Bronchial epithelial cell (primary cell): ENCODE measurements at regions not wholly inside any gene's neighbourhood (a gene's known extent, or its start where the extent isn't known, plus 50 kb on each side); places are given as distances from the start of the nearest gene placed in this dataset.

Source experiments
- DNase-seq: peaks from one replicate; pipeline ENCODE4 v3.0.0-alpha.2; 2010; ENCODE audit warnings: low read depth
- FAIRE-seq: peaks from 2 replicates; lab custom pipeline; 2011; peaks lifted over from hg19 to GRCh38; lab: Jason Lieb, UNC
- H3K27me3 ChIP-seq: 2 replicates; pipeline ENCODE4 v1.5.1; 2011; ENCODE audit warnings: low read length; ENCODE audit not compliant: control insufficient read depth, insufficient read depth
- H3K36me3 ChIP-seq: 2 replicates; pipeline ENCODE4 v1.5.1; 2011; ENCODE audit warnings: low read length; ENCODE audit not compliant: control insufficient read depth, insufficient read depth
- H3K4me3 ChIP-seq: 2 replicates; pipeline ENCODE4 v1.5.1; 2011; ENCODE audit warnings: mild to moderate bottlenecking, low read depth, low read length, control low read depth
- TF ChIP-seq, protein P1 (sequence below): IDR thresholded peaks from 2 replicates; pipeline ENCODE4 v1.5.1; 2011; ENCODE audit warnings: mild to moderate bottlenecking, moderate library complexity, low read length, control low read depth, inconsistent platforms; ENCODE audit not compliant: insufficient read depth, severe bottlenecking

- DNase-seq, result no peak
- Histone ChIP-seq H3K27me3 (no peaks in the 10 kb centered on the region), H3K36me3 (no peaks in the 10 kb centered on the region), H3K4me3 (no peak overlapping the region)
- TF ChIP-seq, protein P1, sequence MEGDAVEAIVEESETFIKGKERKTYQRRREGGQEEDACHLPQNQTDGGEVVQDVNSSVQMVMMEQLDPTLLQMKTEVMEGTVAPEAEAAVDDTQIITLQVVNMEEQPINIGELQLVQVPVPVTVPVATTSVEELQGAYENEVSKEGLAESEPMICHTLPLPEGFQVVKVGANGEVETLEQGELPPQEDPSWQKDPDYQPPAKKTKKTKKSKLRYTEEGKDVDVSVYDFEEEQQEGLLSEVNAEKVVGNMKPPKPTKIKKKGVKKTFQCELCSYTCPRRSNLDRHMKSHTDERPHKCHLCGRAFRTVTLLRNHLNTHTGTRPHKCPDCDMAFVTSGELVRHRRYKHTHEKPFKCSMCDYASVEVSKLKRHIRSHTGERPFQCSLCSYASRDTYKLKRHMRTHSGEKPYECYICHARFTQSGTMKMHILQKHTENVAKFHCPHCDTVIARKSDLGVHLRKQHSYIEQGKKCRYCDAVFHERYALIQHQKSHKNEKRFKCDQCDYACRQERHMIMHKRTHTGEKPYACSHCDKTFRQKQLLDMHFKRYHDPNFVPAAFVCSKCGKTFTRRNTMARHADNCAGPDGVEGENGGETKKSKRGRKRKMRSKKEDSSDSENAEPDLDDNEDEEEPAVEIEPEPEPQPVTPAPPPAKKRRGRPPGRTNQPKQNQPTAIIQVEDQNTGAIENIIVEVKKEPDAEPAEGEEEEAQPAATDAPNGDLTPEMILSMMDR, result no peak
- FAIRE-seq, result no peak
Measured at GRCh38 chr3:24608701-24609390, 114.2 kb upstream of the THRB start.

GRCh38 chr3:24614359-24614758 is 119.7 kb upstream of the THRB start:
- DNase-seq, result no peak
- no peaks in the 10 kb centered on the region for H3K27me3 ChIP-seq
- TF ChIP-seq, protein P1, result no peak
- no peak overlapping the region for H3K4me3 ChIP-seq
- no peak for FAIRE-seq
- H3K36me3 ChIP-seq, result no peaks in the 10 kb centered on the region

- Histone ChIP-seq H3K36me3 (no peaks in the 10 kb centered on the region), H3K27me3 (no peaks in the 10 kb centered on the region), H3K4me3 (no peak overlapping the region)
- no peak for FAIRE-seq
- DNase-seq, result no peak
- TF ChIP-seq, protein P1, result no peak
Measured at GRCh38 chr3:24615177-24615576, 120.5 kb upstream of the THRB start.

GRCh38 chr3:24616110-24616829 is 121.6 kb upstream of the THRB start:
- Histone ChIP-seq H3K4me3 (no peak overlapping the region), H3K27me3 (no peaks in the 10 kb centered on the region), H3K36me3 (no peaks in the 10 kb centered on the region)
- TF ChIP-seq, protein P1, result no peak
- DNase-seq (peak; percentile 54), FAIRE-seq (no peak)

DNA sequence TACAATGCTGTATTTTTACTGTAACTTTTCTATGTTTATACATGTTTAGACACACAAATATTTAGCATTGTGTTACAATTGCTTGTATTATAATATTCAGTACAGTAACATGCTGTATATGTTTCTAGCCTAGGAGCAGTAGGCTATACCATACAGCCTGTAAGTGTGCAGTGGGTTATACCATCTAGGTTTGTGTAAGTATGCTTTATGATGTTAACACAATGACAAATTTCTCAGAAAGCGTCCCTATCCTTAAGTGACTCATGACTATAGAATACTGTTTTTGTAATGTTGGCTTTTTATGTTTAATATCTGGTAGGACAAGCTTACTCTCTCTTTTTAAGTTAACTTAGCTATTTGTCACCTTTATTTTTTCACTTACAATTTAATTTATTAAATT is 127.5 kb upstream of the THRB start:
- TF ChIP-seq, protein P1, result no peak
- no peaks in the 10 kb centered on the region for H3K27me3 ChIP-seq
- FAIRE-seq, result no peak

More for the DNA sequence above, 127.5 kb upstream of the THRB start:
- Histone ChIP-seq H3K36me3 (no peaks in the 10 kb centered on the region), H3K4me3 (no peak overlapping the region)
- peak; percentile 35 for DNase-seq
